Left lung (tissue), 4 donors: ENCODE measurements at regions not wholly inside any gene's neighbourhood (a gene's known extent, or its start where the extent isn't known, plus 50 kb on each side); places are given as distances from the start of the nearest gene placed in this dataset.

Experiments used
- ATAC-seq: fragments of 200-7000 bp; cut with Tn5 transposase; one replicate; pipeline ENCODE4 v1.9.1; 2020; ENCODE audit warnings: moderate library complexity
- DNase-seq, 4 donors: peaks; one replicate each; pipeline ENCODE4 v3.0.0-alpha.2; 2013 to 2020
- H3K27ac ChIP-seq, 2 donors: fragments of 200-600 bp; sonication (generic) in 1 of 2; one replicate each; pipeline versions ENCODE4 v1.5.0 to v1.8.0; 2020 to 2021
- H3K27me3 ChIP-seq, 2 donors: fragments of 200-600 bp; sonication (generic) in 1 of 2; one replicate each; pipeline versions ENCODE4 v1.5.0 to v1.8.0; 2020 to 2021
- H3K36me3 ChIP-seq, 2 donors: fragments of 200-600 bp; sonication (generic) in 1 of 2; one replicate each; pipeline versions ENCODE4 v1.5.0 to v1.8.0; 2020 to 2021
- H3K4me1 ChIP-seq, 2 donors: fragments of 200-600 bp; one replicate each; pipeline ENCODE4 v1.8.0; 2021
- H3K4me3 ChIP-seq, 2 donors: fragments of 200-600 bp; sonication (generic) in 1 of 2; one replicate each; pipeline versions ENCODE4 v1.5.0 to v1.8.0; 2020 to 2021; ENCODE audit warnings: mild to moderate bottlenecking in 1 of 2
- H3K9me3 ChIP-seq, 2 donors: fragments of 200-600 bp; sonication (generic) in 1 of 2; one replicate each; pipeline versions ENCODE4 v1.5.0 to v1.8.0; 2020 to 2021
- CTCF ChIP-seq, 2 donors: fragments of 200-600 bp; sonication (generic) in 1 of 2; IDR thresholded peaks; one replicate each; pipeline versions ENCODE4 v1.5.0 to v1.8.0; 2021; ENCODE audit warnings: antibody characterized with exemption in 2 of 2
- intact Hi-C, 2 donors: fragments of 100-400 bp; cut with DNase I; formaldehyde crosslinking; loops; one replicate each; pipeline versions ENCODE4 v1.11.2 to v1.14.2; 2022
- donor health status: DM: no; HTN: yes; CAD: no.
- donor health status: DM: no; HTN: no; CAD: no.

- TF ChIP-seq CTCF (IDR thresholded peaks at IDR 0.05) = no peak
- Histone ChIP-seq H3K4me1 (no peaks in the 10 kb centered on the region), H3K4me3 (no peak overlapping the region), H3K9me3 (no peaks in the 10 kb centered on the region), H3K27ac (no peak overlapping the region), H3K36me3 (no peaks in the 10 kb centered on the region), H3K27me3 (no peaks in the 10 kb centered on the region)
- no peak for ATAC-seq
- no peak for DNase-seq
- intact Hi-C loops = no loop called here
These were observed 630.0 kb upstream of the TBX3 start for GRCh38 chr12:115313929-115314328.

GRCh38 chr12:115312901-115313300, 628.9 kb upstream of the TBX3 start:
- no peak for DNase-seq
- no peaks in the 10 kb centered on the region for H3K36me3 ChIP-seq
- H3K4me1 ChIP-seq = no peaks in the 10 kb centered on the region
- no peak overlapping the region for H3K4me3 ChIP-seq
- no peak overlapping the region for H3K27ac ChIP-seq
- ATAC-seq = no peak
- H3K27me3 ChIP-seq = no peaks in the 10 kb centered on the region
- H3K9me3 ChIP-seq = no peaks in the 10 kb centered on the region
- no peak for TF ChIP-seq CTCF (IDR thresholded peaks at IDR 0.05)
- intact Hi-C loops = no loop called here

- no peak overlapping the region for H3K27ac ChIP-seq
- no peak for TF ChIP-seq CTCF (IDR thresholded peaks at IDR 0.05)
- no peaks in the 10 kb centered on the region for H3K36me3 ChIP-seq
- ATAC-seq (no peak), DNase-seq (no peak)
- intact Hi-C loops = no loop called here
- no peak overlapping the region for H3K4me3 ChIP-seq
- no peaks in the 10 kb centered on the region for H3K4me1 ChIP-seq
- no peaks in the 10 kb centered on the region for H3K27me3 ChIP-seq
- H3K9me3 ChIP-seq = no peaks in the 10 kb centered on the region
These were observed 627.9 kb upstream of the TBX3 start for GRCh38 chr12:115311875-115312274.

- H3K9me3 ChIP-seq = no peaks in the 10 kb centered on the region
- intact Hi-C loops = no loop called here
- no peak for TF ChIP-seq CTCF (IDR thresholded peaks at IDR 0.05)
- no peaks in the 10 kb centered on the region for H3K4me1 ChIP-seq
- no peak overlapping the region for H3K27ac ChIP-seq
- H3K36me3 ChIP-seq = no peaks in the 10 kb centered on the region
- ATAC-seq = no peak
- DNase-seq = no peak
- H3K27me3 ChIP-seq = no peaks in the 10 kb centered on the region
- no peak overlapping the region for H3K4me3 ChIP-seq
These were observed 624.9 kb upstream of the TBX3 start for GRCh38 chr12:115308918-115309317.

- ATAC-seq (no peak), DNase-seq (no peak)
- Histone ChIP-seq H3K27me3 (no peaks in the 10 kb centered on the region), H3K4me3 (no peak overlapping the region), H3K27ac (no peak overlapping the region), H3K4me1 (no peaks in the 10 kb centered on the region), H3K36me3 (no peaks in the 10 kb centered on the region), H3K9me3 (no peaks in the 10 kb centered on the region)
- intact Hi-C loops = no loop called here
- TF ChIP-seq CTCF (IDR thresholded peaks at IDR 0.05) = no peak
These were observed 622.4 kb upstream of the TBX3 start for GRCh38 chr12:115306380-115306779.
